SK-N-MC (cell line): ENCODE measurements at regions not wholly inside any gene's neighbourhood (a gene's known extent, or its start where the extent isn't known, plus 50 kb on each side); places are given as distances from the start of the nearest gene placed in this dataset.

Experiments
- EZH2 ChIP-seq: fragments of 200-600 bp; sonication (generic); IDR thresholded peaks from one replicate; pipeline ENCODE4 v1.6.1; 2017; ENCODE audit warnings: antibody characterized with exemption
- FOXP2 ChIP-seq: optimal IDR thresholded peaks from 2 replicates; pipeline ENCODE3; 2011; ENCODE audit warnings: mild to moderate bottlenecking, moderate library complexity; ENCODE audit not compliant: insufficient read depth; ENCODE audit errors: extremely low read length, control extremely low read depth
- POLR2AphosphoS5 ChIP-seq: IDR thresholded peaks from 2 replicates; pipeline ENCODE4 v1.6.1; 2012; ENCODE audit warnings: mild to moderate bottlenecking, low read depth, low read length, borderline replicate concordance

DNA sequence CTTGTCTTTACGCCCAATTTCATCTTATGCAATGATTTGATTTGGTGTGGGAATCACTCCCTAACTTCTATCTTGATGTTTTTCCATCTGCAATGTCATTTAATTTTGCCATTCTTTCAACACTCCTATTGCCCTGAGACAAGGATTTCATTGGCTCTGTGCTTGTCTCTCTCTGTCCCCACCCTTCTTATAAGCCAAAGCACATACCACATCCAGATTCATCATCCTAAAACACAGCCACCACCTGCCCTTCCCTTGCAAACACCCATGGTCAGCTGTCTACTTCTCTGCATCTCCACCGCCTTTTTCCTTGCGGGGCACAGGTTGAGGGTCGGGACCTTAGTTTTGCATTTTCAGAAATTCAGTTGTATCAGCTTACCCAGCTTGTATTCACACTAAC lies 225.8 kb upstream of the SOX21 start:
- TF ChIP-seq POLR2AphosphoS5 (no peak), FOXP2 (no peak), EZH2 (no peak)
